ENCODE measurements at regions not wholly inside any gene's neighbourhood (a gene's known extent, or its start where the extent isn't known, plus 50 kb on each side); places are given as distances from the start of the nearest gene placed in this dataset.

GRCh38 chr19:30923621-30924020 is 425.6 kb downstream of the TSHZ3 start:
- TF ChIP-seq CTCF (conservative IDR thresholded peaks at IDR 0.05; ENCODE audit: low read length) (no peak), EZH2phosphoT487 (IDR thresholded peaks at IDR 0.05; ENCODE audit: borderline replicate concordance, low read depth, low read length) (no peak)
